ENCODE measurements at regions not wholly inside any gene's neighbourhood (a gene's known extent, or its start where the extent isn't known, plus 50 kb on each side); places are given as distances from the start of the nearest gene placed in this dataset.

GRCh38 chr6:140403020-140403419 is 1028.6 kb upstream of the CITED2 start:
- TF ChIP-seq POLR2A (IDR thresholded peaks at IDR 0.05): no peak
- TF ChIP-seq, protein P1, sequence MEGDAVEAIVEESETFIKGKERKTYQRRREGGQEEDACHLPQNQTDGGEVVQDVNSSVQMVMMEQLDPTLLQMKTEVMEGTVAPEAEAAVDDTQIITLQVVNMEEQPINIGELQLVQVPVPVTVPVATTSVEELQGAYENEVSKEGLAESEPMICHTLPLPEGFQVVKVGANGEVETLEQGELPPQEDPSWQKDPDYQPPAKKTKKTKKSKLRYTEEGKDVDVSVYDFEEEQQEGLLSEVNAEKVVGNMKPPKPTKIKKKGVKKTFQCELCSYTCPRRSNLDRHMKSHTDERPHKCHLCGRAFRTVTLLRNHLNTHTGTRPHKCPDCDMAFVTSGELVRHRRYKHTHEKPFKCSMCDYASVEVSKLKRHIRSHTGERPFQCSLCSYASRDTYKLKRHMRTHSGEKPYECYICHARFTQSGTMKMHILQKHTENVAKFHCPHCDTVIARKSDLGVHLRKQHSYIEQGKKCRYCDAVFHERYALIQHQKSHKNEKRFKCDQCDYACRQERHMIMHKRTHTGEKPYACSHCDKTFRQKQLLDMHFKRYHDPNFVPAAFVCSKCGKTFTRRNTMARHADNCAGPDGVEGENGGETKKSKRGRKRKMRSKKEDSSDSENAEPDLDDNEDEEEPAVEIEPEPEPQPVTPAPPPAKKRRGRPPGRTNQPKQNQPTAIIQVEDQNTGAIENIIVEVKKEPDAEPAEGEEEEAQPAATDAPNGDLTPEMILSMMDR (IDR thresholded peaks at IDR 0.05): no peak

All from Peyer's patch (tissue), 4 donors.